Esophagus muscularis mucosa (tissue), 4 donors: ENCODE measurements at regions not wholly inside any gene's neighbourhood (a gene's known extent, or its start where the extent isn't known, plus 50 kb on each side); places are given as distances from the start of the nearest gene placed in this dataset.

ENCODE experiments used
- CTCF ChIP-seq, 3 experiments: fragments of 200-600 bp in 2 of 3; fragments of 450-650 bp in 1 of 3; sonication (generic) in 2 of 3; IDR thresholded peaks; one replicate each; pipeline ENCODE4 v1.5.1; 2017 to 2019; ENCODE audit warnings: antibody characterized with exemption in 3 of 3, mild to moderate bottlenecking in 2 of 3, moderate library complexity in 1 of 3
- EP300 ChIP-seq: sonication (generic); formaldehyde crosslinking; IDR thresholded peaks from one replicate; pipeline ENCODE4 v1.6.1; 2017; ENCODE audit warnings: antibody characterized with exemption
- POLR2A ChIP-seq: fragments of 450-650 bp; IDR thresholded peaks from one replicate; pipeline ENCODE4 v1.6.1; 2017; ENCODE audit warnings: antibody characterized with exemption, moderate library complexity, mild to moderate bottlenecking, low read depth
- POLR2AphosphoS5 ChIP-seq, 2 donors: sonication (generic); formaldehyde crosslinking; IDR thresholded peaks; one replicate each; pipeline ENCODE4 v1.6.1; 2017; ENCODE audit warnings: antibody characterized with exemption in 2 of 2

DNA sequence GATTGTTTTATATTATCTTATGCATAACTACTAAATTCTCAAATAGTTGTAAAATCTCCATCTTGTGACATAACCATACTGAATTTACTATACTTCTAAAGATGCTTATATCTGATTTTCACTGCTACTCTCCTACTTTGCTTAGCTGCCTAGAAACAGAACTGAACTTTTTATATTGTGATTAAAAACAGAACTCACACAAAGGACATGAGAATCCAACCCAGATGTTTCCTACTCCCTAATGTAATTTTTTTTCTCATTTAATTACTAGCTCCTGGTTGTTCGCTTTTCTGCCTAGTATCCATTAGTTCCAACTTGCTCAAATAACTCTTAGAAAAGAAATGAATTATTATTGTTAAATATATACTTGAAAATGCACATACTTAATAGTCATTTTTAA, 283.5 kb upstream of the ACTRT1 start:
- TF ChIP-seq CTCF (IDR thresholded peaks at IDR 0.05) (no peak), POLR2AphosphoS5 (IDR thresholded peaks at IDR 0.05) (no peak), POLR2A (no peak), EP300 (no peak)
